NCI-H2196 treated with DMSO at 0.1 percent for 48 hours (cell line): ENCODE measurements at regions not wholly inside any gene's neighbourhood (a gene's known extent, or its start where the extent isn't known, plus 50 kb on each side); places are given as distances from the start of the nearest gene placed in this dataset.
"Not testable (repeated sequence)": the region's sequence is repeated elsewhere in the genome, so short reads cannot be mapped to it uniquely, and the experiment has no call there.

ENCODE experiments used
- DNase-seq: peaks from one replicate; lab custom pipeline; 2025; ENCODE audit not compliant: unreplicated experiment; lab: John Stamatoyannopoulos, UW

DNA sequence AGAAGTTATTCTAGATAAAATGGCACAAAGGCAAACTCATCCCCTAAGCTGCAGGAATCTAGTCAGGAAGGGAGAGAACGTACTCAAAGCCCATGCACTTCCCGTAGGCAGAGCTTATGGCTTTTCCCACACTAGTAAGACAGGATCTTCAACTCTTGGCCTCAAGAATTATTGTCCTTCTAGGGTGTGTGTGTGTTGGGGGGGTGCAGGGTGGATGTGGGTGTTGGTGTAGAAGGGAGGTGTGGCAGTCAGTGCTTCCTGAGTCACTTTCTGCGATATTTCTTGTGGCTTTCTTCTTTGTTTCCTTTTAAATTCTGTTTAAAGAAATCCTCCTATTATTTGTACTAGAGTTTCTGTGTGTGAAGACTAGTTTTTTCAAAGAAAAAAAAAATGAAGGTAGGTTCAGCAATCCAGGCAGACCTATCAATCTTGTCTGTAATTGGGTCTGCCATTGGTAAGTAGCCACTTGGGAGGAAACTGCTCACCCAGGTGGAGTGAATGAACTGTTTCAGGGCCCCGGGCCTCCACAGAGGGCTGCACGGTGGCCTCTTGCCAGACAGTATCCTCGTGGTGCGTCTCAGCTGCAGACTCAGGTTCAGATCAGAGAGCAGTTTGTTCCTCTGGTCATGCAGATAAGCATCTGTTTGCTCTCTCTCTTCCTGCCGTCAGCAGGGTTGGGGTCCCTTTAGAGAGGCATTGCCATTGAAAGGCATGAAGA lies 131.9 kb downstream of the NPR3 start:
- no peak for DNase-seq

DNA sequence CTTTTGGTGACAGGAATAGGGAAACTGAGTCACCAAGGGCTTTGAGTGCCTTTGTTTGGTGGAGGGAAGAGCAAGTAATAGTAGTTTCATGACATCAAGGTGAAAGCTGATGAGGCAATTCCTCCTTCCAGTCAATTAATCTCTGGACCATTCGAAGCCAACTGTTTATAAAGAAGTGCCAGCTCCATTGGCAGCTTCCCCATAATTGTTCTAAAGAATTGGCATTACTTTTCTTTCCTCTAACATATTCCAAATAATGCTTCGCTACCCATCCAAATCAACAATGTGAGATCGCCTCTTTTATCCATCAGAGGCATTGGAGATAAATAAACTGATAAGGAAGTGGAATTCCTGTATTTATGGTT lies 132.4 kb downstream of the NPR3 start:
- no peak for DNase-seq

DNA sequence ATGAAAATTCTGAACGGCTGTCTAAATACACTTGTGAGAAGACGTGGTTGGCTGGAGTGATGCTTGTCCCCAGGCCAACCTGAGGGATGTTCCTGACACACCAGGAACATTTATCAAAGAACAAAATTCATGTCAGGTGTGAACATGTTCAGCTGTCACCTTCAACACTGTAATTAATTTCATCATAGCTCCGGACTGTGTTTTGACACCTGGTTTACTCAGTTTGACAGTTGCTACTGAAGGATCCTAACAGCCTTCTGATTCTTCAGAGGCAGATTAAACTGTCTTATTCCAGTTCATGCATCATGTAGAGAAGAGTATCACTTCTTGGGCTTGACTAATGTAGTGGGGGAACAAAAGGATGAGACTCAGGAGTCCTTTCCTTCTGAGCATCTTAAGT lies 134.1 kb downstream of the NPR3 start:
- no peak for DNase-seq

- DNase-seq: no peak
Observed at GRCh38 chr5:32848120-32848519, 137.0 kb downstream of the NPR3 start.

DNA sequence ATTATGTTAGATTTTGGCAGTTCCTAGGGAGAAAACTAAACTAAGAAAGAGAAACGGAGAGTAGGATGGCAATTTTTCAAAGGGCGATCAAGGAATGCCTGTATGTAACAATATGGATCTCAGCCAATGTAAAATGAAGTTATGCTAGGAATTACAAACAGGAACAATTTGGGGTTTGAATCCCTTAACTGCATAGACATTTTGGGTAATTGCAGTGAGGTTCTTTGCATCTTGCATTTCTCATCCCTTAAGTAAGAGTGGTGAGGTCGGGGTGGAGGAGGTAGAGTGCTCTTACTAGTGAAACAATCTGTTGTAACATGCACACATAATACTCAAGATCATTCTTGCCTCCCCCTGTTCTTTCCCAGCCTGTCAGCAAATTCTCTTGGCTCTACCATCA lies 137.6 kb downstream of the NPR3 start:
- no peak for DNase-seq

DNA sequence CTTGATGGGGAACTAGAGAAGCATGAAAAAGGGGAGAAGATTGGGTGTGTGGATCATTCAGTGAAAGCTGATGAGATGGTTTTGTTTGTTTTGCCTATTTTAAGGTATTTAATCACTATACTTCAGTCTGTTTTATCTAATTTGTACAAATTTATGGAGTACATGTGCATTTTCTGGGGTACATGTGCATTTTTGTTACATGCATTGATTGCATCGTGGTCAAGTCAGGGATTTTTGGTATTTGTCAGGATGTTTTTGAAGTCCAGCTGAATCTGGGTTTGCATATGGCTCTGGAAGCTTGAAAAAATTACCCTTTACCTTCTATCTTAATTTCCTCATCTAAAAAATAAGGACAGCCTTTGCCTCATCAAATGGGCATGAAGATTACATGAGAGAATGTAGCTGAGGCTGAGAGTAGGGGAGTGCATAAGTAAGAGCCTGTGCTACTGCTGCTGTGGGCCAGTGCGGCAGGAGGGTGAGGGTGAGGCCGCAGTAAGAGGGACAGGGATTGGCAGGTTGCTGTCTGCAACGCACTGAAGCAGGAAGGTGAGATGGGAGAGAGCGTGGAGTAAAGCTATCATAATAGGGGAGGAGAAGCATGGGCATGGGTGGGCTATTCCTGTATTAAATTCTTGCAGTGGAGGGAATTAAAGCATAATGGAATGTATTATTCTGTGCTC lies 139.8 kb downstream of the NPR3 start:
- DNase-seq: no peak

GRCh38 chr5:32851559-32852173 lies 140.5 kb downstream of the NPR3 start:
- no peak for DNase-seq

- peak; percentile 2 for DNase-seq
Observed at GRCh38 chr5:32852535-32852934, 141.4 kb downstream of the NPR3 start.

GRCh38 chr5:32852976-32853375 lies 141.9 kb downstream of the NPR3 start:
- no peak for DNase-seq

- no peak for DNase-seq
Observed at GRCh38 chr5:32854473-32854872, 143.4 kb downstream of the NPR3 start.

- no peak for DNase-seq
Observed at GRCh38 chr5:32859211-32859641, 148.1 kb downstream of the NPR3 start.

DNA sequence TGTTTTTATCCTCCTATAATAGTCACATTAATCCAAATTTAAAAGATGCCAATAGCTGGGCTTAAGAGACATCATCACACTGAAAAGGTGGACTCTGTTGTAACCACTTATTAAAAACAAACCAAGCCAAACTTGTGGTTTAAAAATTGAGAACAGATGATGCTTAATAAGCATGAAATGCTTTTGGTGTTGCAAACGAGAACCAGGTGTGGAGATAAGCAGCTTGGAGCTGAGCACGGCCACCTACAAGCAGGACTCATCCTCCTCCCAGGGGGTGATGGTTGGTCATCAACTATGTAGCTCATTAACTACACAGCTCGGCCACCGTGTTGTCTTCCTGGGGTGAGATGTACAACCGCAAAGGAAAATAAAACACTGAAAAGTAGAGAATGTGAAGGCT lies 154.4 kb downstream of the NPR3 start:
- DNase-seq: no peak

- DNase-seq: no peak
Observed at GRCh38 chr5:32866138-32866537, 155.0 kb downstream of the NPR3 start.

GRCh38 chr5:32869216-32869615 lies 158.1 kb downstream of the NPR3 start:
- no peak for DNase-seq

GRCh38 chr5:32876791-32877190 lies 165.7 kb downstream of the NPR3 start:
- DNase-seq: no peak

GRCh38 chr5:32879364-32879763 lies 168.2 kb downstream of the NPR3 start:
- DNase-seq: not testable (repeated sequence)

GRCh38 chr5:32880796-32881195 lies 169.7 kb downstream of the NPR3 start:
- DNase-seq: no peak

DNA sequence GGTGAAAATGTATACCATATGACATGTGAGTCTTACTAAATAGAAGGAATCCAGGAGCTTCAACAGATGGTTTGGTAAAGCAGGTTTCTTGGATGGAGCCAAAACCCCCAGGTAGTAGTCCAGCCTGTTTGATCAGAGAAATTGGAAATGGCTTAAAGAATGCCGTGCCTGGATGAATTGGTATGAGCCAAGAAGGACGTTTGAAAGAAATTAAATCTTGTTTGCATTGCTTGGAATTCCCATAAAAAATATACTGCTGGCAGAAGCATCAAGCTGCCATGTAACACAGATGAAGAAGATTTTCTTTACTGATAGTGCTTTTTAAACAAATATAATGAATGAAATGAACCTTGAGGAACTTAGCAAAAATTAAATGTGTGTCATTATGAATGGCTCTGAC lies 176.3 kb downstream of the NPR3 start:
- no peak for DNase-seq

DNA sequence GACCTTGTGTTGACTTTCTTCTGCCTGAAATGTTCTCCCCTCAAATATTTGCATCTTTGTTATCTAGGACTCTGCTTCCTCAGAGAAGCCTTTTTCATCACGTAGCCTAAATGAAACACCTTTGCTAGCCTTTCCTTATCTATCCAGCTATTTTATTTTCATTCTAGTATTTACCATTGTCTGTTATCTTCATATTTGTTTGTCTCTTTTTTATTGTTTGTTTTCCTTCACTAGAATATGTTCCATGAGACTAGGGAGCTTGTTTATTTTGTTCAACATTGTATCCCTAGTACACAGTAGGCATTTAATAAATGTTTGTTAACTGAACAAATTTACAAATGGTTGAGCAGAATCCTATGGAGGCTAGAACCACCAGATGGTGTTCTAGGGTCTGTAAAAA lies 178.0 kb downstream of the NPR3 start:
- DNase-seq: no peak

GRCh38 chr5:32903613-32904012 lies 192.5 kb downstream of the NPR3 start:
- DNase-seq: no peak

- DNase-seq: no peak
Observed at GRCh38 chr5:32908641-32909040, 197.5 kb downstream of the NPR3 start.

- DNase-seq: no peak
Observed at GRCh38 chr5:32909207-32909606, 198.1 kb downstream of the NPR3 start.
